ENCODE measurements at regions not wholly inside any gene's neighbourhood (a gene's known extent, or its start where the extent isn't known, plus 50 kb on each side); places are given as distances from the start of the nearest gene placed in this dataset.

GRCh38 chr12:65574867-65575266 is 249.4 kb upstream of the HMGA2 start:
- no peak for TF ChIP-seq CTCF (IDR thresholded peaks at IDR 0.05; ENCODE audit: unreplicated experiment)
- DNase-seq (ENCODE audit: low spot score, unreplicated experiment), result no peak
- peaks cover 19% of the 10 kb centered on the region for H3K9me3 Mint-ChIP-seq (ENCODE audit: low read depth)
- no peak overlapping the region for H3K4me3 Mint-ChIP-seq (ENCODE audit: low read depth)
- H3K4me1 Mint-ChIP-seq (ENCODE audit: low read depth), result no peaks in the 10 kb centered on the region
- peaks cover 4% of the 10 kb centered on the region for H3K36me3 Mint-ChIP-seq (ENCODE audit: insufficient read depth)
- H3K27ac Mint-ChIP-seq, result no peak overlapping the region
- peaks cover 3% of the 10 kb centered on the region for H3K27me3 Mint-ChIP-seq

- H3K36me3 Mint-ChIP-seq (ENCODE audit: insufficient read depth), result peaks cover 2% of the 10 kb centered on the region
These were observed 240.3 kb upstream of the HMGA2 start for GRCh38 chr12:65584016-65584415.

GRCh38 chr12:65585648-65586602 is 238.4 kb upstream of the HMGA2 start:
- Mint-ChIP-seq H3K27me3 (no peaks in the 10 kb centered on the region), H3K4me1 (ENCODE audit: low read depth) (no peaks in the 10 kb centered on the region), H3K36me3 (ENCODE audit: insufficient read depth) (no peaks in the 10 kb centered on the region), H3K4me3 (ENCODE audit: low read depth) (no peak overlapping the region), H3K9me3 (ENCODE audit: low read depth) (no peaks in the 10 kb centered on the region), H3K27ac (no peak overlapping the region)
- TF ChIP-seq CTCF (IDR thresholded peaks at IDR 0.05; ENCODE audit: unreplicated experiment), result no peak
- no peak for DNase-seq (ENCODE audit: low spot score, unreplicated experiment)

More at GRCh38 chr12:65584016-65584415, 240.3 kb upstream of the HMGA2 start:
- Mint-ChIP-seq H3K27me3 (no peaks in the 10 kb centered on the region), H3K9me3 (ENCODE audit: low read depth) (peaks cover 14% of the 10 kb centered on the region), H3K27ac (no peak overlapping the region), H3K4me3 (ENCODE audit: low read depth) (no peak overlapping the region), H3K4me1 (ENCODE audit: low read depth) (no peaks in the 10 kb centered on the region)
- no peak for TF ChIP-seq CTCF (IDR thresholded peaks at IDR 0.05; ENCODE audit: unreplicated experiment)
- DNase-seq (ENCODE audit: low spot score, unreplicated experiment), result no peak

- no peak for TF ChIP-seq CTCF (IDR thresholded peaks at IDR 0.05; ENCODE audit: unreplicated experiment)
- no peak overlapping the region for H3K4me3 Mint-ChIP-seq (ENCODE audit: low read depth)
- H3K9me3 Mint-ChIP-seq (ENCODE audit: low read depth), result no peaks in the 10 kb centered on the region
- DNase-seq (ENCODE audit: low spot score, unreplicated experiment), result no peak
- H3K4me1 Mint-ChIP-seq (ENCODE audit: low read depth), result no peaks in the 10 kb centered on the region
- peaks cover 2% of the 10 kb centered on the region for H3K27me3 Mint-ChIP-seq
- H3K36me3 Mint-ChIP-seq (ENCODE audit: insufficient read depth), result no peaks in the 10 kb centered on the region
- no peak overlapping the region for H3K27ac Mint-ChIP-seq
These were observed 237.5 kb upstream of the HMGA2 start for GRCh38 chr12:65586796-65587195.

GRCh38 chr12:65590318-65590717 is 234.0 kb upstream of the HMGA2 start:
- Mint-ChIP-seq H3K4me3 (ENCODE audit: low read depth) (no peak overlapping the region), H3K9me3 (ENCODE audit: low read depth) (no peaks in the 10 kb centered on the region), H3K36me3 (ENCODE audit: insufficient read depth) (no peaks in the 10 kb centered on the region), H3K27ac (no peak overlapping the region), H3K4me1 (ENCODE audit: low read depth) (peaks cover 12% of the 10 kb centered on the region), H3K27me3 (peaks cover 6% of the 10 kb centered on the region)
- no peak for DNase-seq (ENCODE audit: low spot score, unreplicated experiment)
- no peak for TF ChIP-seq CTCF (IDR thresholded peaks at IDR 0.05; ENCODE audit: unreplicated experiment)
